ENCODE measurements at regions not wholly inside any gene's neighbourhood (a gene's known extent, or its start where the extent isn't known, plus 50 kb on each side); places are given as distances from the start of the nearest gene placed in this dataset.
"Not testable (repeated sequence)": the region's sequence is repeated elsewhere in the genome, so short reads cannot be mapped to it uniquely, and the experiment has no call there.

GRCh38 chr18:27378431-27379095, 193.5 kb upstream of the CHST9 start:
- no peak for DNase-seq (ENCODE audit: low read depth)

- no peak for DNase-seq (ENCODE audit: low read depth)
Measured at GRCh38 chr18:27377251-27377650, 192.1 kb upstream of the CHST9 start.

DNA sequence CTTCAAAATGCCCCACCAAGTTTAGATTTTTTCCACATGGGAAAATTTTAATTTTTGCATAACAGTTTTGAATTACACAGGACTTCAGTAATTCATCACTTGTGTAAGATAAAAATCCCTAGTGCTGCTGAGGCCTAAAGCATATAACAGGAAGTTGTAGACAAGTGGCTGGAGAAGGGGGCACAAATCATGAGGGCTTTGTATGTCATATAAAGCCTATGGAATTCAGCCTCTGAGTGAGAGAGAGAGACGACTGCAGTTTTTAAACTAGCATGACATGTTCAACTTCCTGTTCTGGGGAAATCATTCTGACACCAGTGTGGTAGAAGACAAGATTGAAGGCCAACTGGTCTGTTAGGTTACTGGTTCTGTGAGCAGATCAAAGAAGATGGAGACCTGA, 187.3 kb upstream of the CHST9 start:
- DNase-seq (ENCODE audit: low read depth), result no peak

GRCh38 chr18:27366665-27367064, 181.6 kb upstream of the CHST9 start:
- DNase-seq (ENCODE audit: low read depth), result no peak

DNA sequence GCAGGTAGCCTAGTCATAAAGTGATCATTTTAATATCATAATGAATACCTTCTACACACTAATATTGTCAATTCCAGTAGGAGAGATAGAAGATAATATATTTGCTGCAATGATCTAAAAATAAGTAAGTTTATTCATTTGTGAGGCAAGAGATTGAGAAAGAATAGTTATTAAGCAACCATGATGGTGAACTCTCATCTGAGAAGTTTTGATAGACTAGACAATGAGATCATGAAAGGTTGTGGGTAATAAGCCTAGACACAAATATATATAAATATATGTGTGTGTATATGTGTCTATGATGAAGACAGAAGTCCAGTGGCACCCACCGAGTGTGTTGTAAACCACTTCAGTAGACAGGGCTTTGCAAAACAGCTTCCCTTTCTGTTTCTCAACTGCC, 181.0 kb upstream of the CHST9 start:
- no peak for DNase-seq (ENCODE audit: low read depth)

DNA sequence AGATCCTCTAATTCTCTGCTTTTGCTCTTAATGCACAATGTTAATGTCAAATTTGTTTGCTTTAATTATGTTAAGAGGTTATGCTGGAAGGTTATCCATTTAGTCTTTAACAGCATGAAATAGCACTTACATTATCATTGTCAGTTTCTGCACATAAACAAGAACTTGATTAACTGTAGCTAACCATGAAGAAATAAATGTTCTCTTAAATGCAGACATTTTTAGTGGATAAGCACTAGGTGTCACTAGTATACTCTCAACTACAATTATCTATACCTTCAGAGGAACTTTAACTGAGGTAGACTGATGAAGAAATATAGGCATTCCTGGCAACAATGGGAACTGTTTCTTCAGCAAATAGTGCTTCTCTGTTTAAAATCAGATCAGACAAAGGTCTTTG, 178.8 kb upstream of the CHST9 start:
- DNase-seq (ENCODE audit: low read depth), result no peak

- DNase-seq (ENCODE audit: low read depth), result no peak
Measured at GRCh38 chr18:27361477-27361876, 176.4 kb upstream of the CHST9 start.

DNA sequence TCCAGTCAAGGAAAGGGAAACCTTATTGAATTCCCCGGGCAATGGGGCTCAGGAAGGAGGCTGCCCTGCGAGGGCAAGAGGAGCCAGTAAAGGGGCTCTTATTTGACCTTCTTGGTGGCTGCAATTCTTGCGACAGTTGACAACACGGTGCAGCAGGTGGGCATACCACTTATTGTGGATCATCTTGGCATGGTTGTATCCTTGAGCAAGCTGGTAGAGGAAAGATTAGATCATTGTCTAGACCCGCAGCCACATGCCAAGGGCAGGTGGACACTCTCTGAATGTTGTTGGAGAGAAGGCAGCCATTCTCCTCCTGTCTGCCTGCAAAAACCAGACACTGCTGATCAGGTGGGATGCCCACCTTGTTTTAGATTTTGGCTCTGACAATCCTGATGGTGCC, 170.2 kb upstream of the CHST9 start:
- no peak for DNase-seq (ENCODE audit: low read depth)

DNA sequence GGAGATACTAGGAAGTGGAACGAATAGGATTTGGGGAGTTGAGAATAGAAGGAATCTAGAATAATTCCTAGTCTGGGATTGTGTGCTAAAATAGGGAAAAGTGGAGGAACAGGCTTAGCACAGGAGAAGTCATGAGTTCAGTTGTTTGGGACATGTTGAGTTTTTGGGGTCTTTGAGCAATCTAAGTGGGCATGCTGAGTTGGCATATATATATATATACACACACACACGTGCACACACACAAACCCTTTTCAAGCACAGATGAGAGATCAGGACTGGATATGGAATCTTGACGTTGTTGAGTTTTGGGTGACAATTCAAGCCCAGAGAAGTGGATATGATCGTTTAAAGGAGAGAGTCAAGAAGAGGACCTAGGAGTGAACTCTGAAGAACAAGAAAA, 168.2 kb upstream of the CHST9 start:
- no peak for DNase-seq (ENCODE audit: low read depth)

GRCh38 chr18:27349284-27349882, 164.3 kb upstream of the CHST9 start:
- DNase-seq (ENCODE audit: low read depth), result no peak

DNA sequence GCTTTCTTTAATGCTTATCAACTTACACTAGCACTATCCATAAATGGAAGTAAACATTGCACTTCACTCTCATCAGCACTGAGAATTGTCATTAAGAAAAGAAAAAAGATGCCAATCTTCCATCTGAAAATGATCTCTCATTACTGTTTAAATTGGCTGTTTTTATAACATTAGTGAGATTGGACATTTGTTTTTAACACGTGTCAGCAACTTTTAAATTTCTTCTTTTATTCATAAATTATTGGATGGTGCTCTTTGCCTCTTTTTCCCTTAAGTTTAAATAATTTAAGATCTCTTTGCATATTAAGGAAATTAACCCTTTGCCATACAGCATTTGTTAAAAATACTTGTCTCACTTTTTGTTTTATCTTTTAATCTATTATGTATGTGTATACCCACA, 146.5 kb upstream of the CHST9 start:
- no peak for DNase-seq (ENCODE audit: low read depth)

DNA sequence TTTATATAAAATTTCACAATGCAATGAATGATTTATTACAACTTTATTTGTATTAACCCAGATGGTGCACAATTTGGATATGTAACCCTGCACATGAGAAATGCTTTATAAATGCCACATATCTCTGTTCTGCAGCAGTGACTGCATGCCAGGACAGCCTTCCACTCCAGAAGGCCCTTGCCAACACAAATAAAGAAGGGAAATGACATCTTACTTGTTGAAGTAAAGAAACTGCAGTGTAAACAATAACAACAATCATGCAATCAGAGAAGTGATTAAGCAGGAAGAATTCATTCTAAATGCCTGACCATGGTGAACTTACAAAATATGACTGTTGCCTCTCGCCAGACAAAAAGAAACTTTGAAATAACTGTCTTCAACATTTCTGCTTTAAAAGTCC, 129.9 kb upstream of the CHST9 start:
- no peak for DNase-seq (ENCODE audit: low read depth)

DNA sequence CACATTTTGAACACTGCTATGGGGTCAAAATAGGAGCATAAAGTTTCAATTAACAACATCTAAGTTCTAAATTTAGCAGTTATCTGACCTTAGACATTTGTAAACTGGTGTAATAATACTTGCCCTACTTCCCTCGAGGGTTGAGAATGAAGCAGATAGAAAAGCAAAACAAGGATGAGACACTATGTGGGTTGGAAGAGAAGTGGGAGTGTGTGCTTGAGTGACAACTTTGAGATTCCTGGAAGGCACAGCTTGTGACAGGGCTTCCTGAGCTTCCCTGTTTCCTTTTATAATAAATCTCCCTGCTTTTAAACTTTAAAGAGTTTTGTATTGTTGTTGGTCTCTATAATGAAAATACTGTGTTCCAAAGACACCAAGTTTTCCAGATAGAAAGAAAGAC, 128.6 kb upstream of the CHST9 start:
- DNase-seq (ENCODE audit: low read depth), result no peak

DNA sequence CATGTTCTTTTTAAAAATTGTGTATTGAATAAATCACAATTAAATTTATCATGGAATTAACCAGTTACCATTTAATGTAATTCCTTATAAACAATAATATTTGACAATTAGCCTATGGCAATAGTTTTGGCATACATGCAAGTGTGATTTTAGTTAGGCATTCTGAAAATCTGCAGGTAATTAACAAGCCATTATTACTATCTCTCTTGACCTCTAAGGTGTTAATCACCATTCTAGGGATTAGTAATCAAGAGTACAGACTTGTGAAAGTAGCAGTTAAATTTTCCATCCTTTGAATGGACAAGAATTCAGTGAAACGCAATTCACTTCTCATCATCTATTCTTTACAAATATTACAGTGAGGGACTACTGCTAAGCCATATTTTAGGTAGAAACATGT, 127.7 kb upstream of the CHST9 start:
- DNase-seq (ENCODE audit: low read depth), result no peak

DNA sequence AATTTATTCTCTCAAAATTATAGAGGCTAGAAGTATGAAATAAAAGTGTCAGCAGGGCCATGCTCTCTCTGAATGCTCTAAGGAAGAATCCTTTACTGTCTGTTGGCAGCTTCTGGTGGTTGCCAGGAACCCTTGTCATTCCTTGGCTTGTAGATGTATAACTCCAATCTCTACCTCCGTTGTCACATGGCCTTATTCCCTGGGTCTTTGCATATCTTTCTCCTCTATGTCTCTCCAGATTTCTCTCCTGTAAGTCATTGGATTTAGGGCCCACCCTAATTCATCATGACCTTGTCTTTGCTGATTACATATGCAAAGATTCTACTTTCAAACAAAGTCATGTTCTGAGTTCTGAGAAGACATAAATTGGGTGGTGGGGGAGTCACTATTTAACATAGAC, 127.0 kb upstream of the CHST9 start:
- DNase-seq (ENCODE audit: low read depth), result no peak

DNA sequence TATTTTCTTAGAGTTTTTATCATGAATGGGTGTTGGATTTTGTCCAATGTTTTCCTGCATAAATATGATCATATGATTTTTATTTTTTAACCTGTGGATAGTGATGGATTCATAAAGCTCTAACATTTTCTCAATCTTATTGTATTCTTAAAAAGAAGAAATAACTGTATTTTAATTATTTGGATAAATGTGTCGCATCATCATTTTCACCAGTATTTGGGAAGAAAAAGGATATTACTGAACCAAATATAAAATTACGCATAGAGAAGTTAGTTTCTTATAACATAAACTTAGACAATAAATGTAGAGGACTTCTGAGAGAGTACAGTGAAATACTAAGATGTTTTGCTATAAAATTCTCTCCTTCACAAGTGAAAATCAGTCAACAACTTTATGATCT, 126.0 kb upstream of the CHST9 start:
- DNase-seq (ENCODE audit: low read depth), result no peak

DNA sequence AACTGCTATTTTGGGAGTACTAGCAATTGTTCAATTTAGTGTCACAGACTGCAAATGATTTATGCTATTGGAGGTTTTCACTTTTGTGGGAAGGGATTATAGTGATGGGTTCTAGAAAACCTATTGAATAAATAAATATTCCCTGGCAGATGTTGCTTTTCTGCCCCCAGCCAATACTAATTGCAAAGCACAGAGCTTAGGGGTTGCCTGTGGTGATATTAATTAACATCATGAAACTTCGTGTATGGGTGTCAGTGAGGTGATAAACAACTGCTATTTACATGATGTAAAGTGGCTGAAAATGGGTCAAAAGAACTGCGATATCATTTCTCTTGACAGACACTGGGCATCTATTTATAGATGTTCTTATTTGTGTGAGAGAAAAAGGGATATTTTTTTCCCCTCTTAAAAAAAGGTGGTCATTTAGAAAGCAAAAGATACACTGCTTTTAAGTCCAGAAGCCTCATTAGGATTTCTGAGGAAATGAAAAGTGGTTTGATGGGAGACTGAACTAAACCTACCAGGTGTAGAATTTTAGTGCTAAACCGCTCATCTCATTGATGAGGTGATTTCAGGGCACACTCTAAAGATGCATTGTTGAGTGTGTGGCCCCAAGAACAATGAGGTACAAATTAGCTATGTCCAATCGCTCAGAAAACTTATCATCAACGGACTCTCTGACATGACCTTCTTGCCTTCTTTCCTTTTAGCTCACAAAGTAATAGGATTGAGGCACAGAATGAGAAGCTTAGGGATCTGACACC, 116.7 kb upstream of the CHST9 start:
- DNase-seq (ENCODE audit: low read depth), result no peak

DNA sequence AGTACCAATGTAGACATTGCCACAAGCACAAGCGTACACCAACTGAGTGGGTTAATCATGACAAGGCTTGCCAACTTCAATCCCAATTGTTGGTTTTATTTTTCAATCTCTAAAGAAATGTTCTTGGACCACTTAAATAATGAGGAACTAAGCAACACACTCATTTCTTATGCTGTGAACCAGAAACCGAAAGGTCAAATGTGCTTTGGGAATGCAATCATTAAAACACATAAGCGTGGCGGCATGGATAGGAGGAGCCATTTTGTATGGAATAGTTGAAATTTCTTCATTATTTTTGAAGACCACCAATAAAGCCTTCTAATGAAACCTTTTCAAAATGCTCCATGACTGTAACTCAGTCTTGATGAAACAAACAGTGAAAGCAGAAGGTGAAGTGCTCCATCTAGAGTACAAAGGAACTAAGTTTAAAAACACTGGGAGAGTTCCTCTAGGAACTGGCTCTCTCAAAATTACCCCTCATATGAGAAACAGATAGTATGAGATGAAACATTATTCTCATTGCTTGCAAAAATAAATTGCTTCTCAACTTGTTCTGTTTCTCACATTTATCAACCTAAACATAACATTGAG, 113.2 kb upstream of the CHST9 start:
- no peak for DNase-seq (ENCODE audit: low read depth)

- not testable (repeated sequence) for DNase-seq (ENCODE audit: low read depth)
Measured at GRCh38 chr18:27285973-27286562, 101.0 kb upstream of the CHST9 start.

GRCh38 chr18:27278131-27278530, 93.0 kb upstream of the CHST9 start:
- DNase-seq (ENCODE audit: low read depth), result no peak

DNA sequence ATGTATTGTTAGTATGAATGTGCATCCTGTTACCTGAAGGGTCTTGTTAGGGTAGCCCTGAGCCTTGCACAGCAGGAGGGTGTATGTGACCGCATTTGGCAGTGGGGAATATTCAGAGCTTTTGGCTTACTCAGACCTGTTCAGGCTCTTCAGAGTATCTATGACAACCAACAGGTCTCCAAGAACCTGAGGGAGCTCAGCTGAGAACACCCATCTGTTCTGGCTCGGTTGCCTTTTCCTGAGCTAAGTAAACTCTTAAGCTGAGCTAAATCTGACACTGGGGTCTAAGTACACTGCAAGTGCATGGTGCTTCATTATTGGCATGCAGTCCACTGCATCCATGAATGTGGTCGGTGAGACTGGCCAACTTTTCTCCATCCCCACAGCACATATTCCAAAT, 92.4 kb upstream of the CHST9 start:
- no peak for DNase-seq (ENCODE audit: low read depth)

DNA sequence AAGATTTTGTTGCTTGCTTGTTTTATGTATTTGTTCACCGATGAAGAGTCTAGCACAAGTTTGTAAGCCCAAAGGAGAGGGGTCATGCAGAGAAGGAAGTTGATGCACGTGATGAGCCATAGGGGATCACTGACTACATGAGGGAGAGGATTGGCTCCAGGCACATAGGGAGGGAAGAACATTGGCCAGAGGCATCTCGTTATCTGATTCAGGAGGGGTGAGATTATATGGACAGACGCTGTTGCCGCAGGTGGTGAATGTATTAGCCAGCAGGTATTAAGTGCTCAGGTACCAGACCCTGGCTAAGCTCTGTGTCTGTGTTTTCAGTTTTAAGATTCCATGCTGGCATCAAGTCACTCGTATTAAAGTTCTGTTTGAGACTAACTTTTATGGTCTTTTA, 91.8 kb upstream of the CHST9 start:
- no peak for DNase-seq (ENCODE audit: low read depth)

DNA sequence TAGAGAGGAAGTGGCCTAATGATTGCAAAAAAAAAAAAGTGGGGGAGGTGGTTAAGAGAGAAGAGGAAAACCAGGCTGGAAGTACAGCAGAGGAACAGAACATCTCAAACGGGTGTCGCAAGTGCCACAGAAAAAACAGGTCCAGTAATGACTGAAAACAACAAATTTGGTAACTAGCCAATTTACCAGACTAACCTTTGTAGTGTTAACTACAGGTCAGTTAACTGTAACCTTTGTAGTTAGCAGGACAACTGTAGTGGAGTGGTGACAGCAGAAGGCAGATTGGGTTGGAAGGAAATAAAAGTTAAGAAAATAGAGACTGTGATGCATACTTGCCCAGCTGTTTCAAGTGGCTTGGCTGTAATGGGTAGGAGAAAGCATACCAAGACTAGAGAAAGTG, 91.4 kb upstream of the CHST9 start:
- DNase-seq (ENCODE audit: low read depth), result no peak

Measured in fibroblast of the conjunctiva (primary cell).